SK-N-SH (cell line): ENCODE measurements at regions not wholly inside any gene's neighbourhood (a gene's known extent, or its start where the extent isn't known, plus 50 kb on each side); places are given as distances from the start of the nearest gene placed in this dataset.

Source experiments
- CTCF ChIA-PET: fragments of 300-600, 350-600 bp; formaldehyde crosslinking; extraction: SDS; loops from one replicate; lab custom pipeline; 2021; lab: Yijun Ruan, JAX
- POLR2A ChIA-PET: fragments of 350-600 bp; sonication (Branson Sonifier 250); formaldehyde crosslinking; extraction: SDS; loops from one replicate; lab custom pipeline; 2020; ENCODE audit warnings: antibody characterized with exemption, inconsistent platforms; lab: Yijun Ruan, JAX
- DNase-seq: peaks from one replicate; pipeline ENCODE4 v3.0.0; 2012
- H2AFZ ChIP-seq: fragments of 200-600 bp; sonication (generic); 2 replicates; pipeline ENCODE4 v1.8.1; 2016; ENCODE audit warnings: antibody characterized with exemption, mild to moderate bottlenecking, low read depth
- H3F3A ChIP-seq: fragments of 200-600 bp; sonication (generic); replicated peaks from 2 replicates; pipeline ENCODE3; 2016; ENCODE audit warnings: antibody characterized with exemption, mild to moderate bottlenecking; ENCODE audit not compliant: insufficient read depth
- H3K27ac ChIP-seq, 2 experiments: fragments of 200-500 bp in 1 of 2; fragments of 200-600 bp in 1 of 2; sonication (Bioruptor generic) in 1 of 2; sonication (generic), shearing (Covaris generic) in 1 of 2; 2 replicates each; pipeline versions ENCODE4 v1.5.1 to v1.6.1; 2014 to 2016; ENCODE audit warnings: low read depth in 2 of 2, inconsistent platforms in 1 of 2, low read length in 1 of 2, mild to moderate bottlenecking in 1 of 2, mixed read lengths in 1 of 2
- H3K27me3 ChIP-seq: fragments of 200-600 bp; sonication (generic), shearing (Covaris generic); 2 replicates; pipeline ENCODE4 v1.6.1; 2016; ENCODE audit warnings: mixed run types; ENCODE audit not compliant: insufficient read depth
- H3K36me3 ChIP-seq, 2 experiments: fragments of 200-500 bp in 1 of 2; fragments of 200-600 bp in 1 of 2; sonication (Bioruptor generic) in 1 of 2; sonication (generic) in 1 of 2; replicated peaks in 1 of 2; 2 replicates each; pipeline versions ENCODE3 to v1.5.1; 2014 to 2016; ENCODE audit warnings: low read length in 1 of 2, mild to moderate bottlenecking in 1 of 2; ENCODE audit not compliant: insufficient read depth in 2 of 2, control insufficient read depth in 1 of 2
- H3K4me1 ChIP-seq, 2 experiments: fragments of 200-500 bp in 1 of 2; fragments of 200-600 bp in 1 of 2; sonication (Bioruptor generic) in 1 of 2; sonication (generic), shearing (Covaris generic) in 1 of 2; 2 replicates each; pipeline versions ENCODE4 v1.5.1 to v1.6.1; 2014 to 2016; ENCODE audit warnings: low read depth in 1 of 2, low read length in 1 of 2, mixed run types in 1 of 2; ENCODE audit not compliant: insufficient read depth in 2 of 2, control insufficient read depth in 1 of 2
- H3K4me2 ChIP-seq: fragments of 200-600 bp; sonication (generic), shearing (Covaris generic); 2 replicates; pipeline ENCODE4 v1.6.1; 2017; ENCODE audit warnings: mixed run types
- H3K4me3 ChIP-seq, 2 experiments: fragments of 200-500 bp in 1 of 2; fragments of 200-600 bp in 1 of 2; sonication (Bioruptor generic) in 1 of 2; sonication (generic), shearing (Covaris generic) in 1 of 2; 2 replicates each; pipeline versions ENCODE4 v1.5.1 to v1.8.1; 2014 to 2016; ENCODE audit warnings: low read depth in 2 of 2, inconsistent platforms in 1 of 2, low read length in 1 of 2, mild to moderate bottlenecking in 1 of 2, mixed read lengths in 1 of 2, moderate library complexity in 1 of 2
- H3K79me2 ChIP-seq: fragments of 200-600 bp; sonication (generic); 2 replicates; pipeline ENCODE4 v1.8.1; 2017; ENCODE audit warnings: mild to moderate bottlenecking; ENCODE audit not compliant: insufficient read depth
- H3K9ac ChIP-seq: fragments of 200-600 bp; sonication (generic); 2 replicates; pipeline ENCODE4 v1.6.1; 2017; ENCODE audit warnings: mixed run types
- H3K9me2 ChIP-seq: fragments of 200-600 bp; sonication (generic); 2 replicates; pipeline ENCODE4 v1.6.1; 2017; ENCODE audit warnings: mixed run types
- H3K9me3 ChIP-seq: fragments of 200-600 bp; sonication (generic); 2 replicates; pipeline ENCODE4 v1.6.1; 2017; ENCODE audit warnings: mixed run types, mild to moderate bottlenecking, moderate library complexity
- H4K20me1 ChIP-seq: fragments of 200-600 bp; sonication (generic); 2 replicates; pipeline ENCODE4 v1.6.1; 2017; ENCODE audit warnings: mild to moderate bottlenecking, mixed run types; ENCODE audit not compliant: insufficient read depth
- ELF1 ChIP-seq: IDR thresholded peaks from 2 replicates; pipeline ENCODE4 v1.4.0; 2012
- EP300 ChIP-seq, 2 experiments: IDR thresholded peaks; 2 replicates each; pipeline versions ENCODE4 v1.4.0 to v1.6.1; 2012; ENCODE audit warnings: borderline replicate concordance in 1 of 2, low read depth in 1 of 2, low read length in 1 of 2
- FOXJ3 ChIP-seq: sonication (generic); formaldehyde crosslinking; IDR thresholded peaks from 2 replicates; pipeline ENCODE4 v1.5.1; 2020; ENCODE audit warnings: mild to moderate bottlenecking, missing genetic modification reagents
- GATA2 ChIP-seq: sonication (generic); formaldehyde crosslinking; IDR thresholded peaks from 2 replicates; pipeline ENCODE4 v1.5.0; 2020; ENCODE audit warnings: mild to moderate bottlenecking, missing genetic modification reagents
- MAX ChIP-seq: IDR thresholded peaks from 2 replicates; pipeline ENCODE4 v1.4.0; 2012; ENCODE audit warnings: low read depth
- NRF1 ChIP-seq: IDR thresholded peaks from 2 replicates; pipeline ENCODE4 v1.6.1; 2012; ENCODE audit warnings: low read depth, mild to moderate bottlenecking, low read length
- PBX3 ChIP-seq: IDR thresholded peaks from 2 replicates; pipeline ENCODE4; 2012
- POLR2AphosphoS5 ChIP-seq: IDR thresholded peaks from 2 replicates; pipeline ENCODE4 v1.6.1; 2012; ENCODE audit warnings: low read depth, low read length
- RCOR1 ChIP-seq: fragments of 150-350 bp; IDR thresholded peaks from 2 replicates; pipeline ENCODE4 v1.6.1; 2017; ENCODE audit warnings: antibody characterized with exemption, low read length
- RFX5 ChIP-seq: IDR thresholded peaks from 2 replicates; pipeline ENCODE4 v1.6.1; 2012; ENCODE audit warnings: mild to moderate bottlenecking, improper control_type of control experiment, low read length
- RXRA ChIP-seq: IDR thresholded peaks from 2 replicates; pipeline ENCODE4 v1.4.0; 2012; ENCODE audit warnings: low read depth, mild to moderate bottlenecking, borderline replicate concordance
- SIN3A ChIP-seq: IDR thresholded peaks from 2 replicates; pipeline ENCODE4 v1.6.1; 2012; ENCODE audit warnings: low read depth, mild to moderate bottlenecking, low read length, moderate library complexity, borderline replicate concordance
- TAF1 ChIP-seq: IDR thresholded peaks from 2 replicates; pipeline ENCODE4 v1.6.1; 2012; ENCODE audit warnings: low read depth, mild to moderate bottlenecking, low read length, moderate library complexity, borderline replicate concordance
- USF1 ChIP-seq: IDR thresholded peaks from 2 replicates; pipeline ENCODE4 v1.4.0; 2012; ENCODE audit warnings: low read depth, borderline replicate concordance
- YY1 ChIP-seq: IDR thresholded peaks from 2 replicates; pipeline ENCODE4 v1.4.0; 2012; ENCODE audit warnings: low read depth, mild to moderate bottlenecking
- WGBS: methylation state at CpG from one replicate; pipeline ENCODE4 v1.1.6; 2017; ENCODE audit warnings: low lambda C conversion rate; 5-methylcytosine and 5-hydroxymethylcytosine counted together
- TF ChIP-seq, protein P1 (sequence below): fragments of 150-350 bp; IDR thresholded peaks from 2 replicates; pipeline ENCODE4 v1.6.1; 2017; ENCODE audit warnings: antibody characterized with exemption, low read length, low read depth, borderline replicate concordance
- TF ChIP-seq, protein P2 (sequence below): fragments of 150-350 bp; IDR thresholded peaks from 2 replicates; pipeline ENCODE4 v1.6.1; 2016; ENCODE audit warnings: mild to moderate bottlenecking, low read depth, low read length

DNA sequence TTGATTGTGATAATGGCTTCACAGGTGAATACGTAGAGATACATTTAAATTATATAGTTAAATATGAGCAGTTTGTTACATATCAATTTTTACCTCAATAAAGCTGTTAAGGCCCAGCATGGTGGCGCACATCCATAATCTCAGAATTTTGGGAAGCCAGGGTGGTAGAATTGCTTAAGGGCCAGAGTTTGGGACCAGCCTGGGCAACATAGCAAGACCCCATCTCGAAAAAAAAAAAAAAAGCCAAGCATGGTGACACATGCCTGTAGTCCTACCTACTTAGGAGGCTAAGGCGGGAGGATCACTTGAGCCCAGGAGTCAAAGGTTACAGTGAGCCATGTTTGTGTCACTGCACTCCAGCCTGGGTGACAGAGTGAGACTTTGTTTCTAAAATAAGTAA, 138.7 kb upstream of the TMEM161B start:
- WGBS = 11% methylated on average over 4 of the region's 4 CpGs
- Histone ChIP-seq H4K20me1 (no peaks in the 10 kb centered on the region), H3K9ac (no peak overlapping the region), H3K9me3 (no peaks in the 10 kb centered on the region), H3K27ac (no peak overlapping the region), H3K4me2 (no peak overlapping the region), H3K79me2 (no peaks in the 10 kb centered on the region), H3K9me2 (no peaks in the 10 kb centered on the region), H2AFZ (no peak overlapping the region), H3K4me3 (no peak overlapping the region), H3F3A (no peaks in the 10 kb centered on the region)
- CTCF ChIA-PET = no interaction called here
- POLR2A ChIA-PET = no interaction called here
- TF ChIP-seq NRF1 (no peak), RCOR1 (no peak), RFX5 (no peak), FOXJ3 (no peak)
- TF ChIP-seq, all 33 proteins: peak for 0
- DNase-seq = no peak
- no peaks in the 10 kb centered on the region; the same call in 1 of the 2 replicates for H3K27me3 ChIP-seq
- no peaks in the 10 kb centered on the region for H3K4me1 ChIP-seq
- H3K36me3 ChIP-seq = no peaks in the 10 kb centered on the region

DNA sequence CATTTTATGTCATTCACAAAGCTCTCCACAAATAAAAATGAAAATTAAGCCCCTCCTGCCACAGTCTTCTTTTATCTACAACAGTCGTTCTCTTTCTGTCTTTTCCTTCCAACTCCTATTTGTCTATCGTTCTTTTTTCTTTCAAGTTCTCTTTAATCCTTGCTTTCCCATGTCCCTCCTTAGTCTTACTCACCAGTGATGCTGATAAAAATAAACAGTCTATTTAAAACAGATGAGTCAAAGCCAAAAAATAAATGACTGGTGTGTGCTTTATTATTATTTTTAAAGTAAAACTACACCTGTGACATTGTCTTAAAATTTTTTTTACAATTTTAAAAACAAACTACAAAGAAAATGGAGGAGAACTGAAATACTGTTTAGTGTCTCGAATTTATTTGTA, 137.1 kb upstream of the TMEM161B start:
- Histone ChIP-seq H3K36me3 (no peaks in the 10 kb centered on the region), H3K4me3 (no peak overlapping the region), H4K20me1 (no peaks in the 10 kb centered on the region), H3K4me1 (no peaks in the 10 kb centered on the region), H3K27me3 (no peaks in the 10 kb centered on the region; the same call in 1 of the 2 replicates), H3K9me3 (no peaks in the 10 kb centered on the region), H2AFZ (no peak overlapping the region), H3K4me2 (no peak overlapping the region), H3K27ac (no peak overlapping the region), H3K79me2 (no peaks in the 10 kb centered on the region), H3K9me2 (no peaks in the 10 kb centered on the region), H3F3A (no peaks in the 10 kb centered on the region), H3K9ac (no peak overlapping the region)
- POLR2A ChIA-PET = no interaction called here
- WGBS = 2% methylated on average over 3 of the region's 3 CpGs
- CTCF ChIA-PET = interaction anchor here (1.7 kb wide), 1 partner anchor 34 kb away, joined by 3 read pairs; no protein-coding TSS in a partner anchor
- no peak for DNase-seq
- no peak for TF ChIP-seq YY1
- TF ChIP-seq TAF1 = no peak
- TF ChIP-seq PBX3 = no peak
- TF ChIP-seq MAX = no peak
- TF ChIP-seq, protein P1, sequence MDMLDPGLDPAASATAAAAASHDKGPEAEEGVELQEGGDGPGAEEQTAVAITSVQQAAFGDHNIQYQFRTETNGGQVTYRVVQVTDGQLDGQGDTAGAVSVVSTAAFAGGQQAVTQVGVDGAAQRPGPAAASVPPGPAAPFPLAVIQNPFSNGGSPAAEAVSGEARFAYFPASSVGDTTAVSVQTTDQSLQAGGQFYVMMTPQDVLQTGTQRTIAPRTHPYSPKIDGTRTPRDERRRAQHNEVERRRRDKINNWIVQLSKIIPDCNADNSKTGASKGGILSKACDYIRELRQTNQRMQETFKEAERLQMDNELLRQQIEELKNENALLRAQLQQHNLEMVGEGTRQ = no peak
- TF ChIP-seq RXRA = no peak
- TF ChIP-seq POLR2AphosphoS5 = no peak
- no peak for TF ChIP-seq RFX5
- no peak for TF ChIP-seq SIN3A
- TF ChIP-seq ELF1 = no peak
- TF ChIP-seq, protein P2, sequence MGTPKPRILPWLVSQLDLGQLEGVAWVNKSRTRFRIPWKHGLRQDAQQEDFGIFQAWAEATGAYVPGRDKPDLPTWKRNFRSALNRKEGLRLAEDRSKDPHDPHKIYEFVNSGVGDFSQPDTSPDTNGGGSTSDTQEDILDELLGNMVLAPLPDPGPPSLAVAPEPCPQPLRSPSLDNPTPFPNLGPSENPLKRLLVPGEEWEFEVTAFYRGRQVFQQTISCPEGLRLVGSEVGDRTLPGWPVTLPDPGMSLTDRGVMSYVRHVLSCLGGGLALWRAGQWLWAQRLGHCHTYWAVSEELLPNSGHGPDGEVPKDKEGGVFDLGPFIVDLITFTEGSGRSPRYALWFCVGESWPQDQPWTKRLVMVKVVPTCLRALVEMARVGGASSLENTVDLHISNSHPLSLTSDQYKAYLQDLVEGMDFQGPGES = no peak
- no peak for TF ChIP-seq EP300 (IDR thresholded peaks at IDR 0.05; ENCODE audit: borderline replicate concordance in 1 of 2, low read depth in 1 of 2, low read length in 1 of 2)
- no peak for TF ChIP-seq USF1
- TF ChIP-seq GATA2 (CRISPR knock-in tag) = no peak
